Gastroesophageal sphincter (tissue), 4 donors: ENCODE measurements at regions not wholly inside any gene's neighbourhood (a gene's known extent, or its start where the extent isn't known, plus 50 kb on each side); places are given as distances from the start of the nearest gene placed in this dataset.

Source experiments
- ATAC-seq: fragments of 150-250 bp; one replicate; pipeline ENCODE4 v1.9.1; 2016; ENCODE audit warnings: mild to moderate bottlenecking, moderate library complexity
- H3K27ac ChIP-seq, 4 donors: fragments of 200-600 bp; sonication (generic) in 3 of 4; 1 replicate in 3 of 4; 2 replicates in 1 of 4; pipeline ENCODE4 v1.5.1; 2016 to 2019
- H3K27me3 ChIP-seq: fragments of 200-600 bp; sonication (generic); one replicate; pipeline ENCODE4 v1.5.1; 2019
- H3K36me3 ChIP-seq, 2 donors: fragments of 200-600 bp; sonication (generic); one replicate each; pipeline ENCODE4 v1.5.1; 2019; ENCODE audit warnings: control low read depth in 1 of 2
- H3K4me1 ChIP-seq, 3 donors: fragments of 200-600 bp; sonication (generic); 1 replicate in 2 of 3; 2 replicates in 1 of 3; pipeline ENCODE4 v1.5.1; 2016 to 2019; ENCODE audit warnings: control low read depth in 2 of 3
- H3K4me3 ChIP-seq, 2 donors: fragments of 200-600 bp; sonication (generic); one replicate each; pipeline ENCODE4 v1.5.1; 2019; ENCODE audit warnings: mild to moderate bottlenecking in 1 of 2, moderate library complexity in 1 of 2
- H3K9me3 ChIP-seq, 3 donors: fragments of 200-600 bp; sonication (generic); one replicate each; pipeline ENCODE4 v1.5.1; 2017 to 2019; ENCODE audit warnings: control low read depth in 2 of 3
- EP300 ChIP-seq: sonication (generic); formaldehyde crosslinking; IDR thresholded peaks from one replicate; pipeline ENCODE4 v1.6.1; 2017; ENCODE audit warnings: antibody characterized with exemption, mild to moderate bottlenecking
- POLR2A ChIP-seq, 2 donors: fragments of 450-650 bp; IDR thresholded peaks; one replicate each; pipeline ENCODE4 v1.6.1; 2017; ENCODE audit warnings: antibody characterized with exemption in 2 of 2, mild to moderate bottlenecking in 2 of 2, moderate library complexity in 1 of 2
- POLR2AphosphoS5 ChIP-seq: sonication (generic); formaldehyde crosslinking; IDR thresholded peaks from one replicate; pipeline ENCODE4 v1.6.1; 2017; ENCODE audit warnings: antibody characterized with exemption
- WGBS, 2 donors: methylation state at CpG; one replicate each; pipeline ENCODE4 v1.1.5; 2018; ENCODE audit warnings: low coverage in 1 of 2; 5-methylcytosine and 5-hydroxymethylcytosine counted together
- TF ChIP-seq, protein P1 (sequence below), 4 experiments: fragments of 200-600 bp in 2 of 4; fragments of 450-650 bp in 2 of 4; sonication (generic) in 1 of 4; IDR thresholded peaks; one replicate each; pipeline ENCODE4 v1.5.1; 2017 to 2019; ENCODE audit warnings: antibody characterized with exemption in 4 of 4, mild to moderate bottlenecking in 2 of 4, moderate library complexity in 2 of 4

DNA sequence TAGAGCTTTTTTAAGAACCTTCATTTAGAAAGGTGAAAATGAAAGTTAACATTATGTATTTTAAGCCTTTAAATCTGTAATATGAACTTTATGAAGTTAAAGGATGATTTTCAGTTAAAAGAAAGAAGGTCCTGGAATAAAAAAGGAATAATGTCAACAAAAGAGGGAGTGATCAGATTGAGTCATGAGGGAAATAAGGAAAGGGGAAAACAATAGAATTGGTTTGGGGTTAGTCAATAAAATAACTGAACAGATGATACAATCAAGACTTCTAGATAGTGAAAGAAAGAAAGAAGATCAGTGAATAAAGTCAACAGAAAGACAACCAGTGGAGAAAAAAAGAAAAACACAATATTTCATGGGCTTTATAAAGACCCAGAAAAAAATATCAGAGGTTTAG, 291.6 kb upstream of the ARSJ start:
- H3K4me1 ChIP-seq: peaks cover 3 to 24% (median 6%) of the 10 kb centered on the region in 3 donors
- TF ChIP-seq POLR2AphosphoS5 (no peak), EP300 (no peak), POLR2A (IDR thresholded peaks at IDR 0.05) (no peak)
- ATAC-seq: no peak
- no peak overlapping the region for H3K4me3 ChIP-seq
- no peak overlapping the region for H3K27ac ChIP-seq
- H3K27me3 ChIP-seq: no peaks in the 10 kb centered on the region
- H3K36me3 ChIP-seq: no peaks in the 10 kb centered on the region
- no peaks in the 10 kb centered on the region for H3K9me3 ChIP-seq

DNA sequence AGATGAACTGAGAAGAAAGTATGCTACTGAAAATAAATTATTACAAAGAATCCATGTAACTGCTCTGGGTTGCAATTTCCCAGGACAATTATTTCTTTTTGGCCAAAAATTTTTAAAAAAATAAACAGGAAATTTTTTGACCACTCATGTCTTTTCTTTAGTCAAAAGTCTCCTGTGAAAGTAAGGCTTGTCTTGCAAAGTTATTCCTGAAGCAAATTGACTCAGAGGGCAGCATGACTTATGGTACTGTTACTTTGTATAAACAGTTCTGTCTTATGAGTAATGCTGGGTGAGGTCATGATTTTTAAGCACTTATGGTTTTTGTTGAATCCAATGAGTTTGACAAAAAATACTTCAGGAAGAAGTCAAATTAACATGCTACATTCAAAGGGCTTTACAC, 292.8 kb upstream of the ARSJ start:
- H3K4me3 ChIP-seq: no peak overlapping the region
- H3K4me1 ChIP-seq: peaks cover 3 to 24% (median 6%) of the 10 kb centered on the region in 3 donors
- no peaks in the 10 kb centered on the region for H3K9me3 ChIP-seq
- TF ChIP-seq EP300 (no peak), POLR2A (IDR thresholded peaks at IDR 0.05) (no peak), POLR2AphosphoS5 (peak; percentile 46)
- TF ChIP-seq, protein P1, sequence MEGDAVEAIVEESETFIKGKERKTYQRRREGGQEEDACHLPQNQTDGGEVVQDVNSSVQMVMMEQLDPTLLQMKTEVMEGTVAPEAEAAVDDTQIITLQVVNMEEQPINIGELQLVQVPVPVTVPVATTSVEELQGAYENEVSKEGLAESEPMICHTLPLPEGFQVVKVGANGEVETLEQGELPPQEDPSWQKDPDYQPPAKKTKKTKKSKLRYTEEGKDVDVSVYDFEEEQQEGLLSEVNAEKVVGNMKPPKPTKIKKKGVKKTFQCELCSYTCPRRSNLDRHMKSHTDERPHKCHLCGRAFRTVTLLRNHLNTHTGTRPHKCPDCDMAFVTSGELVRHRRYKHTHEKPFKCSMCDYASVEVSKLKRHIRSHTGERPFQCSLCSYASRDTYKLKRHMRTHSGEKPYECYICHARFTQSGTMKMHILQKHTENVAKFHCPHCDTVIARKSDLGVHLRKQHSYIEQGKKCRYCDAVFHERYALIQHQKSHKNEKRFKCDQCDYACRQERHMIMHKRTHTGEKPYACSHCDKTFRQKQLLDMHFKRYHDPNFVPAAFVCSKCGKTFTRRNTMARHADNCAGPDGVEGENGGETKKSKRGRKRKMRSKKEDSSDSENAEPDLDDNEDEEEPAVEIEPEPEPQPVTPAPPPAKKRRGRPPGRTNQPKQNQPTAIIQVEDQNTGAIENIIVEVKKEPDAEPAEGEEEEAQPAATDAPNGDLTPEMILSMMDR (IDR thresholded peaks at IDR 0.05): no peak
- H3K27ac ChIP-seq: peak overlapping the region in 1 of 4 donors; percentile 11
- no peaks in the 10 kb centered on the region for H3K36me3 ChIP-seq
- no peaks in the 10 kb centered on the region for H3K27me3 ChIP-seq
- ATAC-seq: peak; percentile 50

DNA sequence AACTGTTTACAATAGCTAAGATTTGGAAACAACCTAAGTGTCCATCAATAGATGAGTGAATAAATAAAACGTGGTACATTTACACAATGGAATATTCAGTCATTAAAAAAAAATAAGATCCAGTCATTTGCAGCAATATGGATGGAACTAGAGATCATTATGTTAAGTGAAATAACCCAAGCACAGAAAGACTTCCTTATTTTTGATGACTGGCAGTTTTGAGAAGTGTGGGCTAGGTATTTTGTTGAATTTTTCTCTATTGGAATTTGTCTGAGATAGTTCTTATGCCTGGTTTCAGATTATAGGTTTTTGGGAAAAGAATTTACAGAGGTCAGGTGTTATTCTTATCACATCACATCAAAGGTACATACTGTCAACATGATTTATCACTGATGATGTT, 293.8 kb upstream of the ARSJ start:
- Histone ChIP-seq H3K9me3 (no peaks in the 10 kb centered on the region), H3K27ac (no peak overlapping the region), H3K36me3 (no peaks in the 10 kb centered on the region), H3K4me3 (no peak overlapping the region), H3K27me3 (no peaks in the 10 kb centered on the region), H3K4me1 (peaks cover 3 to 24% (median 6%) of the 10 kb centered on the region in 3 donors)
- TF ChIP-seq POLR2A (IDR thresholded peaks at IDR 0.05) (no peak), EP300 (no peak), POLR2AphosphoS5 (no peak)
- TF ChIP-seq, protein P1 (IDR thresholded peaks at IDR 0.05): no peak
- no peak for ATAC-seq
- 0 to 52% methylated on average over 1 of the region's 1 CpG for WGBS, 2 donors

DNA sequence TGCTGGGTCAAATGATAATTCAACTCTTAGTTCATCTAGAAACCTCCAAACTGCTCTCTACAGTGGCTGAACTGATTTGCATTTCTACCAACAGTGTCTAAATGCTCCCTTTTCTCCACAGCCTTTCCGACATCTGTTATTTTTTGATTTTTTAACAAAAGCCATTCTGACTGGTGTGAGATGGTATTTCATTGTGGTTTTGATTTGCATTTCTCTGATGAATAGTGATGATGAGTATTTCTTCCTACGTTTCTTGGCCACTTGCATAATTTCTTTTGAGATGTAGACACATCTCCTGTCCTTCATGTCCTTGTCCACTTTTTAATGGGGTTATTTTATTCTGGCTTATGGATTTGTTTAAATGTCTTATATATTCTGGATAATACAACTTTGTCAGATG, 298.2 kb upstream of the ARSJ start:
- H3K9me3 ChIP-seq: no peaks in the 10 kb centered on the region
- H3K27ac ChIP-seq: no peak overlapping the region
- H3K27me3 ChIP-seq: no peaks in the 10 kb centered on the region
- H3K4me3 ChIP-seq: no peak overlapping the region
- TF ChIP-seq POLR2AphosphoS5: no peak
- no peak for TF ChIP-seq EP300
- no peak for TF ChIP-seq POLR2A (IDR thresholded peaks at IDR 0.05)
- TF ChIP-seq, protein P1 (IDR thresholded peaks at IDR 0.05): no peak
- H3K36me3 ChIP-seq: no peaks in the 10 kb centered on the region
- WGBS, 2 donors: 88 to 100% methylated on average over 1 to 2 of the region's 2 CpGs
- peaks cover 0 to under 1% (median 0%) of the 10 kb centered on the region in 3 donors for H3K4me1 ChIP-seq
- no peak for ATAC-seq

DNA sequence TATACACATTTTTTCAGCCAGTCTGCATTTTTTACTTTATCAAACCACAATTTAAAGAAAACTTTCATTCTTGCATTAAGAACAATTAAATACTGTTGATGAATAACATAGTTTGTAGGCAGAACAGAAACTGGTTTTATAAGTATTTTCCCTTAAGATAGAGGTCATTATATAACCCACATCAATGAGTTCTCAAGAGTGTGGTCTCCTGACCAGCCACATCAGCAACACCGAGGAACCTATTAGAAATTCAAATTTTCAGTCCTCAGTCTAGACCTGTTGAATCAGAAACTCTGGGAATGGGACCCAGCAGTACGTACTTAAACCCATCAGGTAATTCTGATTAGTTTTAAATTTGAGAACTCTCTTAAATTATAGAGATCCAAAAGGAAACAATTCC, 299.6 kb upstream of the ARSJ start:
- TF ChIP-seq POLR2AphosphoS5: no peak
- no peak overlapping the region for H3K4me3 ChIP-seq
- H3K27me3 ChIP-seq: no peaks in the 10 kb centered on the region
- no peak for ATAC-seq
- H3K4me1 ChIP-seq: no peaks in the 10 kb centered on the region
- no peak overlapping the region for H3K27ac ChIP-seq
- H3K36me3 ChIP-seq: no peaks in the 10 kb centered on the region
- WGBS, 2 donors: 36 to 88% methylated on average over 2 of the region's 2 CpGs
- no peaks in the 10 kb centered on the region for H3K9me3 ChIP-seq

DNA sequence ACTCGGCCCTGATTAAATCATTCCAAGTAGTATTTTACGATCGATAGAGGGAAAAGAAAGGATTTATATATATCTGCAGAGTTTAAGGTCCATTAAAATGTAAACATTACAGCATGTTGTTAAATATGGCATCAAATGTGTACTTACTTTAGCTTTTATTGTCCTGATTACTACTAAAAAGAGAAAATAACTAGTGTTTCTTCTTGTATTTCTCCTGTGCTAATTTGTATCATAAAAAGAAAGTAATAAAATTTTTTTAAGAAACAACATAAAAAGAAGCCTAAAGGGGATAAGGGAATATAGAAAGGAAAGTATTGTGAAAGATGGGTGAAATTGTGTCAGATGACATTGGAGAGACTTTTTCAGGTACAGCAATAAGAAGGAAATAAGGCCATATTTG, 300.3 kb upstream of the ARSJ start:
- Histone ChIP-seq H3K27me3 (no peaks in the 10 kb centered on the region), H3K4me1 (no peaks in the 10 kb centered on the region), H3K4me3 (no peak overlapping the region), H3K27ac (no peak overlapping the region), H3K36me3 (no peaks in the 10 kb centered on the region), H3K9me3 (no peaks in the 10 kb centered on the region)
- no peak for ATAC-seq
- 84 to 88% methylated on average over 3 of the region's 3 CpGs for WGBS, 2 donors
- TF ChIP-seq, protein P1 (IDR thresholded peaks at IDR 0.05): no peak
- TF ChIP-seq POLR2AphosphoS5 (no peak), POLR2A (IDR thresholded peaks at IDR 0.05) (no peak), EP300 (no peak)
